Testis (tissue), 2 donors: ENCODE measurements at regions not wholly inside any gene's neighbourhood (a gene's known extent, or its start where the extent isn't known, plus 50 kb on each side); places are given as distances from the start of the nearest gene placed in this dataset.

Experiments
- POLR2A ChIP-seq: fragments of 450-650 bp; IDR thresholded peaks from one replicate; pipeline ENCODE4 v1.6.1; 2017; ENCODE audit warnings: antibody characterized with exemption, mild to moderate bottlenecking, moderate library complexity
- TF ChIP-seq, protein P1 (sequence below), 3 experiments: fragments of 450-650 bp in 2 of 3; fragments of 200-600 bp in 1 of 3; sonication (generic) in 1 of 3; IDR thresholded peaks; one replicate each; pipeline ENCODE4 v1.5.1; 2016 to 2019; ENCODE audit warnings: antibody characterized with exemption in 3 of 3, mild to moderate bottlenecking in 2 of 3, moderate library complexity in 1 of 3

DNA sequence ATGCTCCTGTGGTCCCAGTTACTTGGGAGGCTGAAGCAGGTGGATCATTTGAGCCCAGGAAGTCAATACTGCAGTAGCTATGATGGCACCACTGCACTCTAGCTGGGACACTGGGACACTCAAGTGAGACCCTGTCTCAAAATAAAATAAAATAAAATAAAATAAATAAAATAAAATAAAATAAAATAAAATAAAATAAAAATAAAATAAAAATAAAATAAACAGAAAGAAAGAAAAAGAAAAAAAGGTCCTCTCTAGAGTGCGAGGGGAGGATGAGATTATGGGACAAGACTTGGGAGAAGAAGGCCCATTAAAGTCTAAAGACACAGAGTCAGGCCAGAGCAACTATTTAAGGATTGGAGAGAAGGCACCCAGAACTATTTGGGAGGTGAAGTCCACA is 172.5 kb downstream of the IER5 start:
- TF ChIP-seq, protein P1, sequence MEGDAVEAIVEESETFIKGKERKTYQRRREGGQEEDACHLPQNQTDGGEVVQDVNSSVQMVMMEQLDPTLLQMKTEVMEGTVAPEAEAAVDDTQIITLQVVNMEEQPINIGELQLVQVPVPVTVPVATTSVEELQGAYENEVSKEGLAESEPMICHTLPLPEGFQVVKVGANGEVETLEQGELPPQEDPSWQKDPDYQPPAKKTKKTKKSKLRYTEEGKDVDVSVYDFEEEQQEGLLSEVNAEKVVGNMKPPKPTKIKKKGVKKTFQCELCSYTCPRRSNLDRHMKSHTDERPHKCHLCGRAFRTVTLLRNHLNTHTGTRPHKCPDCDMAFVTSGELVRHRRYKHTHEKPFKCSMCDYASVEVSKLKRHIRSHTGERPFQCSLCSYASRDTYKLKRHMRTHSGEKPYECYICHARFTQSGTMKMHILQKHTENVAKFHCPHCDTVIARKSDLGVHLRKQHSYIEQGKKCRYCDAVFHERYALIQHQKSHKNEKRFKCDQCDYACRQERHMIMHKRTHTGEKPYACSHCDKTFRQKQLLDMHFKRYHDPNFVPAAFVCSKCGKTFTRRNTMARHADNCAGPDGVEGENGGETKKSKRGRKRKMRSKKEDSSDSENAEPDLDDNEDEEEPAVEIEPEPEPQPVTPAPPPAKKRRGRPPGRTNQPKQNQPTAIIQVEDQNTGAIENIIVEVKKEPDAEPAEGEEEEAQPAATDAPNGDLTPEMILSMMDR (IDR thresholded peaks at IDR 0.05): no peak
- TF ChIP-seq POLR2A: no peak
